ENCODE measurements at regions not wholly inside any gene's neighbourhood (a gene's known extent, or its start where the extent isn't known, plus 50 kb on each side); places are given as distances from the start of the nearest gene placed in this dataset.

DNA sequence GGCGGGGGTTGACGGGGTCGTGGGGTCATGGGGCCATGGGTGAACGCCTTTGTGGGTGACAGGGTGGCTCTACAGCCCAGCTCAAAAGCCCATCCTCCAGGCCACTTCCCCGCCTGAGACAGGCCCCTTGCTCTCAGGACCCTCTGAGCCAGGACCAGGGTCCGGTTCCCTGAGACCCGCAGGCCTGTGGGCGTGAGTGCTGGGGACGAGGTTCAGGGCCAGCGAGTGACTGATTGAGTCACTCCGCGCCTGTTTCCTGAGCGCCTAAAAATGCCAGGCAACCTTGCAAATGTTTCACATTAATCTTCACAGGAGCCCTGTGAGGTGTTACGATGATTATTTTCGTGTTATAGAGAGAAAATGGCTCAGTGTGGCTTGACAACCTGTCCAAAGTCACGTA, 97.8 kb downstream of the ZNF674 start:
- peaks cover 29% of the 10 kb centered on the region for H3K36me3 Mint-ChIP-seq (ENCODE audit: low read depth)
- H3K27me3 Mint-ChIP-seq = no peaks in the 10 kb centered on the region
- peak overlapping the region; percentile 90 for H3K27ac Mint-ChIP-seq
- POLR2A ChIA-PET = no interaction called here
- no peaks in the 10 kb centered on the region for H3K9me3 Mint-ChIP-seq
- H3K4me3 Mint-ChIP-seq = peak overlapping the region; percentile 85
- no peak for DNase-seq
- CTCF ChIA-PET = no interaction called here
- peaks cover 24% of the 10 kb centered on the region for H3K4me1 Mint-ChIP-seq

DNA sequence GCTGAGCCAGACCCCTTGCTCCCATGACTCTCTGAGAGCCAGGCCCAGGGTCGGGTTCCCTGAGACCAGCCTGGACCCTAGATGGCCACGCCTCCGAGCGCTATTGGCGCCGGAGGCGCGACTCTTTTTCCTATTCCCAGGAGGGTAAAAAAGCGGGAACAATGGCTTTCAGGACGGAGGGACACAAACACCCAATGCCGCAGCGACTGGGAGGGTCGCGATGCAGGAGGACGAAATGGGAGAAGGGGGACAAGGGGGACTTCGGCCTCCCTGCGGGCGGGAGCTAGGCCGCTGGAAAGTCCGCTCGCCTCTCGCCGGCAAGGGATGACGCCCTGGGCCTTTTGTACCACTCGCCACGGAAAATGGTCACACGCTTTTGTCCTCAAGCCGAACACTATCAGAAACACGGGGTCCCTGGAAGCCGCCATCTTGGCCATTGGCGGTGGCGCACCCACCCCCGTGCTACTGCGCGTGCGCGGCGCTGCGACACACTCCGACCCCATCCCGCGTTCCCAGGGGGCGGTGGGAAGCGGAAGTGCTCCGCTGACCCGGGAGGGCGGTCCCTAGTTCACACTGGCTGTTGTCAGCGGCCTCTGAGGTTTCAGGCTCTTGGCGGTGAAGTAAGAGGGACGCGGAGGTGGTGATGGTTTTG, 98.4 kb downstream of the ZNF674 start:
- peaks cover 23% of the 10 kb centered on the region for H3K36me3 Mint-ChIP-seq (ENCODE audit: low read depth)
- H3K4me3 Mint-ChIP-seq = peak overlapping the region; percentile 85
- ChIA-PET CTCF (no interaction called here), POLR2A (no interaction called here)
- H3K9me3 Mint-ChIP-seq = no peaks in the 10 kb centered on the region
- H3K4me1 Mint-ChIP-seq = peaks cover 21% of the 10 kb centered on the region
- no peaks in the 10 kb centered on the region for H3K27me3 Mint-ChIP-seq
- peak overlapping the region; percentile 90 for H3K27ac Mint-ChIP-seq
- peak; percentile 80 for DNase-seq

DNA sequence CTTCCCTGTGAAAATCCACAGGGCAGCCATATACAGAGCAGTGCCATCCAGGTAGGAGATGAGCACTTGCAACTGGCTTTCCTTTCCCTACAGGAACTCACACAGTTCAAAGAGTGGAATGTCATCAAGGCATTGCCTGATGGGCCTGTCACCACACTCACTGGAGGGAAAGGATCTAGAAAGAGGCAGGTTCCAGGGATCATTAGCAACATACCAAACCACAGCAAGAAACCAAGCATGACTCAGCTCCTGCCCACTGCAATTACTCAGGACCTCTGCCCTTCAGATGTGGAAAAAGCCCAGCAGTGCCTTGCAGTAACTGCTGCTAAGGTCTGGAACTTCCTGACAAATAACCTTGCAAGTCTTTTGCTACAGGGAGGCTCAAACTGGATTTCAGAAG, 101.2 kb downstream of the ZNF674 start:
- DNase-seq = no peak
- H3K9me3 Mint-ChIP-seq = no peaks in the 10 kb centered on the region
- CTCF ChIA-PET = no interaction called here
- H3K27me3 Mint-ChIP-seq = no peaks in the 10 kb centered on the region
- peaks cover 18% of the 10 kb centered on the region for H3K4me1 Mint-ChIP-seq
- peaks cover 11% of the 10 kb centered on the region for H3K36me3 Mint-ChIP-seq (ENCODE audit: low read depth)
- POLR2A ChIA-PET = no interaction called here
- no peak overlapping the region for H3K4me3 Mint-ChIP-seq
- no peak overlapping the region for H3K27ac Mint-ChIP-seq

DNA sequence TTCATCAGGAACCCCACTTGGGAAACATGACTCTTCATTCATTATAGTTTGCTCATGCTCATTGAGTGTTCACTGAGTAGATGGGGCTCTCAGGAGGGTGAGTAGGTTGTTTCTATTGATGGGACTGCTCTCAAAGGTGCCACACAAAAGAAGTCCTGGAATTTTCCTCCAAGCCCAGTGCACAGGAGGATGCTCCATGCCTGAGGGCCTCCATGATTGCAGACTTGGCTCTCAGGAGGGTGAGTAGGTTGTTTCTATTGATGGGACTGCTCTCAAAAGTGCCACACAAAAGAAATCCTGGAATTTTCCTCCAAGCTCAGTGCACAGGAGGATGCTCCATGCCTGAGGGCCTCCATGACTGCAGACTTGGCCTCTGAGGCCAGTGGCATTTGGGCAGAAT, 108.5 kb downstream of the ZNF674 start:
- H3K36me3 Mint-ChIP-seq (ENCODE audit: low read depth) = no peaks in the 10 kb centered on the region
- DNase-seq = no peak
- CTCF ChIA-PET = no interaction called here
- H3K27ac Mint-ChIP-seq = no peak overlapping the region
- H3K4me1 Mint-ChIP-seq = no peaks in the 10 kb centered on the region
- no peaks in the 10 kb centered on the region for H3K27me3 Mint-ChIP-seq
- H3K9me3 Mint-ChIP-seq = no peaks in the 10 kb centered on the region
- H3K4me3 Mint-ChIP-seq = no peak overlapping the region
- POLR2A ChIA-PET = no interaction called here

DNA sequence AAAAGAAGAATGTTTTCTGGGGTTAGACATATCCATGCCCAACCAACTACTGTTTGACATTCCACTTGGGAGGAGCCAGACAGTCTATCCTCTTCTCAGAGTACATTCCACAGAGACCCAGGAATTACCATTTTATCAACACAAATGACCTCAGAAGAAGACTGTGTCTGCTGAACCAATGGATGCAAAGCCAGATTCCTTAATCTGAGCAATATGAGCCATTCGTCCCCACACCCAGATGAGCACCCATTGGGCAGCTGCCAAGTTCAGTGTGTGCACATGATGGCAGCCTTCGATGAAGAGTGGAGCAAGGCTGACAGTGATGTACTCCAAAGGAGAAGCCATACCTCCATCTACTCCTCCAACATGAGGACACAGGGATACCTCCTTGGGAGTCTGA, 111.3 kb downstream of the ZNF674 start:
- POLR2A ChIA-PET = no interaction called here
- Mint-ChIP-seq H3K4me1 (no peaks in the 10 kb centered on the region), H3K27ac (no peak overlapping the region), H3K4me3 (no peak overlapping the region), H3K9me3 (no peaks in the 10 kb centered on the region), H3K27me3 (no peaks in the 10 kb centered on the region), H3K36me3 (ENCODE audit: low read depth) (no peaks in the 10 kb centered on the region)
- CTCF ChIA-PET = no interaction called here
- DNase-seq = no peak

DNA sequence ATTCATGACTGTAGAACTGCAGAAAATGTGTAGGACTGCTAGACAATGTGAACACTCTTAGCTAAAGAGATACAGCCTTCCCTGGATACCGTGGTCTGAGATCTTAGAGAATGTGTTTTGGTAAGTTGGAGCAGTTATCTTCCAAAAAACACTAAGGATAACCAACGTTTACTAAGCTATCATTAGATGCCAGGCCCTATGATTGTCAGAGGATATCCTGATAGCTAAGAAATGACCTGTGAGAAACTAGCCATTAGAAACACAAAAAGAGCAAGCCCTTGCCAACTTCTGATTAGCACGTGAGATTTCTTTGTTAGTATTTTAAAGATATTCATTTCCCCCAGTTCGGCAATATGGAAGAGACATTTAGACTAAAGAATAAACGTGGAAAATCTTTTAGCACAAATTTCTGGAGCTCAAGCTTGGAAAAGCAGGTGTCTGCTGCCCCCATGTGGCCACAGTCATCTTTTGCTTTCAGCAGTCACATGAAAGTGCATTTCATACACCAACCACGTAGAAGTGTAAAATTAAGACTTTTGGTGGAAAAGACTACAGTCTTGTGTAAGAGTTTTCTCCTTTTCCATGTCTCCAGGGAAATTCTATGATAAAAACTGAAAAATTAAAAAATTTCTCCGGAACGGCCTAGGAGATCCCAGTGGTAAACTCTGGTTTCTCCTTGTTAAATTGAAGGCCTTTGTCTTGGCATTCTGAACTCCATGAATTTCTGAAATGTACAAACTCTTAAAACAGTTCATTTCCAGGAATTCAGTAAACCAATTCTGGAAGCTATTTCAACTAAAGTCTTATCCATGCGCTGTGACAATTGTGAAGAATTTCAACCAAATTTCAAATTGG, 136.4 kb downstream of the ZNF674 start:
- no peak overlapping the region for H3K4me3 Mint-ChIP-seq
- CTCF ChIA-PET = interaction anchor here (0.6 to 1.1 kb wide), 4 partner anchors 12 to 1236 kb away, joined by 3 to 4 read pairs (median 4); no protein-coding TSS in a partner anchor
- H3K36me3 Mint-ChIP-seq (ENCODE audit: low read depth) = no peaks in the 10 kb centered on the region
- POLR2A ChIA-PET = no interaction called here
- no peaks in the 10 kb centered on the region for H3K9me3 Mint-ChIP-seq
- peaks cover 2% of the 10 kb centered on the region for H3K4me1 Mint-ChIP-seq
- H3K27me3 Mint-ChIP-seq = no peaks in the 10 kb centered on the region
- DNase-seq = peak; percentile 64
- no peak overlapping the region for H3K27ac Mint-ChIP-seq

DNA sequence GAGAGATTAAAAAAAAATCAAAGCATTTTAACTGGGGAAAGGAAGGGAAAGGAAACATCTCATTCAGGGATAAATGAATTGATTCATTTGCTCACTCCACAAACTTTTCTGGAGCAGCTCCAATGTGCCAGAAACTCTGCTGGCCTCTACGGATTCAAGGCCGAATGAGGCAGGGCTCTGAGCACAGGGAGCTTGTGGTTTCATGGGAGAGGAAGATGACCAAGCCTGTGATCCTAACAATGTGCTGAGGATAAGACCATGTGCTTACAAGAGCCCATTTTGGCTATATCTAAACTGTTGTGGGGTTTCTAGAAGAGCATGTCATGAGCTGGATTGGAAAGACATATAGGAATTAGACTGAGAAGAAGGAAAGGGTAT, 137.5 kb downstream of the ZNF674 start:
- Mint-ChIP-seq H3K4me1 (peaks cover 2% of the 10 kb centered on the region), H3K27ac (no peak overlapping the region), H3K36me3 (ENCODE audit: low read depth) (no peaks in the 10 kb centered on the region), H3K4me3 (no peak overlapping the region), H3K9me3 (no peaks in the 10 kb centered on the region), H3K27me3 (no peaks in the 10 kb centered on the region)
- DNase-seq = no peak
- ChIA-PET CTCF (interaction anchor here (0.6 to 1.1 kb wide), 2 partner anchors 13 to 679 kb away, joined by 3 to 4 read pairs; no protein-coding TSS in a partner anchor), POLR2A (no interaction called here)

DNA sequence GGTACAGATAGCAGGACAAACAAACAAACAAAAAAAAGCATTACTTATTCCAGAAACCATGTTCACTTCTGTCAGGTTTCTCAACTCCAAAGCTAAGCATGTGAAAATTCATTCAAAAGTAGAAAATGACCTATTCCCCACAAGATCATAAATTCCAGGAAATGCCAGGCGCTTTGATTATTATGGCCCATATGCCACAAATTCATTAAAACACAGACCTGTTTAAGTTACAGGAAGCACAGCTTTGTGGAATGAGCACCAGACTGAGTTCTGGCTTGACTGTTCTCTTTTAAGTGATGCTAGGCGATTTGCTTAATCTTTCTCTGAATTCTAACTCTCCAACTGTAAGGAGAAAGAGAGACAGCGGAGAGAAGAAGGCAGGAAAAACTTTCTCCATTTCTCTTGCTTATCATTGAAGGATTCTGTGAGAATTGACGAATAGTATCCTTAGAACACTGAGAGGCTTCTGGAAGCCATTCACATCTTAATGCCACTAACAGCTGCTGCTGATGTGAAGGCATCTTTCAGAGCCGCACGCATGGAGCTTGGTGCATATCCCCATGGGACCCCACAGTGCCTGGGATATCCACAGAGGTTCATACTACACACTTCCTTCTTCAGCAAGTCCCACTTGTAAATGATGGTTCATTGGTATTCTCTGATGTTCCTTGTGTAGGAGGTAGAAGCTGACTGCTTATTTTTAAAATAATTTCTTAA, 138.0 kb downstream of the ZNF674 start:
- POLR2A ChIA-PET = no interaction called here
- Mint-ChIP-seq H3K36me3 (ENCODE audit: low read depth) (no peaks in the 10 kb centered on the region), H3K4me3 (no peak overlapping the region), H3K27me3 (no peaks in the 10 kb centered on the region), H3K27ac (no peak overlapping the region), H3K4me1 (peaks cover 2% of the 10 kb centered on the region), H3K9me3 (peaks cover under 1% of the 10 kb centered on the region)
- CTCF ChIA-PET = interaction anchor here (0.6 kb wide), 1 partner anchor 680 kb away, joined by 3 read pairs; no protein-coding TSS in a partner anchor
- no peak for DNase-seq

DNA sequence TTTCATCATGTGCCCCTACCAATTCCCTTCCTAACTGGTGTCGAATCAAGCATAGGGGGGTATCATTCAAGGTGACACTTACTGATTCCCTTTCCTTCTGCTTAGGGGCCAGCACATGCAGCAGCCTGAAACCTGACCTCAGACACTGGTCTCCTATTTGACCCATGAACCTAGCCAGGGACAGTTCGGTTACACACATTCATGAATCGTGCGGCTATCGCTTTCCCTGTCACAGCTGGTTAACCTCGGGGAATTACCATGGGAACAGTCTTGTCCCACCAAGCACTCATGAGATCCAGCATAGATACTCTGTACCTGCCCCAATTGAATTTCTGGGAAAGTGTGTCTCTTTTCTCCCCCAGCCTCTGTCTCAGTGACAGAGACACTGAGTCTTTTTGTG, 140.4 kb downstream of the ZNF674 start:
- no peak for DNase-seq
- Mint-ChIP-seq H3K27me3 (no peaks in the 10 kb centered on the region), H3K4me1 (peaks cover 2% of the 10 kb centered on the region), H3K9me3 (peaks cover 3% of the 10 kb centered on the region), H3K4me3 (no peak overlapping the region), H3K27ac (no peak overlapping the region), H3K36me3 (ENCODE audit: low read depth) (no peaks in the 10 kb centered on the region)
- CTCF ChIA-PET = no interaction called here
- POLR2A ChIA-PET = no interaction called here

DNA sequence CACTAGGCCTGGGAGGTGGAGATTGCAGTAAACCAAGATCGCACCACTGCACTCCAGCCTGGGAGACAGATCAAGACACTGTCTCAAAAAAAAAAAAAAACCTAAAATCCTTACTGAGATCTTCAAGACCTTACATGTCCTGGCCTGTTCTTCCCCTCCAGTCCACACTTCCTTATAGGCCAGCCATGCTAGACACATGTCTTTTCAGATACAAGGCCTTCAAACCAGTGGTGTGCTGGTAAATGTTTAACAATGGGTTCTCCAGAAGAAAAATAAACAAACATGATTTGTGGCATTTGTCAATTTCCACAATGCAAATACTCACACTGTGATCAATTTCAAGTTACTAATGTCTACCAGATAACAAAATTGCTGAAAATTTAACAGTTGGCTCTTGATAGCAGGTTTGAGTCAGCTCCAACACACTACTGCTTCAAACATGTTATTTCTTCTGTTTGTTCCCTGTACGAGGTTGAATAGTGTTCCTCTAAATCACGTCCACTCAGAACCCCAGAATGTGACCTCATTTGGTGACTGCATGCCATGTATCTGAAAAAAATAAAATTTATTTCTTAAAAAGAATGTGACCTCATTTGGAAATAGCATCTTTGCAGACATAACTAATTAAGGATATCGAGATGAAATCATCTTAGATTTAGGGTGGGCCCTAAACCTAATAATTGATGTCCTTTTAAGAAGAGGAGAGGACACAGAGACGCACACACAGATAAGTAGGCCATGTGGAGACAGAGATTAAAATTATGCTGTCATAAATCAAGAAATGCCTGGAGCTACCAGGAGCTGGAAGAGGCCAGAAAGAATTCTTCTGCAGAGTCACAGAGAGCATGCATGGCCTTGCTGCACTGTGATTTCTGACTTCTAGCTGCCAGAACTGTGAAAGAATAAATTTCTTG, 144.4 kb downstream of the ZNF674 start:
- CTCF ChIA-PET = no interaction called here
- H3K27me3 Mint-ChIP-seq = no peaks in the 10 kb centered on the region
- DNase-seq = no peak
- no peak overlapping the region for H3K27ac Mint-ChIP-seq
- H3K9me3 Mint-ChIP-seq = peaks cover 3% of the 10 kb centered on the region
- no peaks in the 10 kb centered on the region for H3K4me1 Mint-ChIP-seq
- POLR2A ChIA-PET = no interaction called here
- no peak overlapping the region for H3K4me3 Mint-ChIP-seq
- no peaks in the 10 kb centered on the region for H3K36me3 Mint-ChIP-seq (ENCODE audit: low read depth)

DNA sequence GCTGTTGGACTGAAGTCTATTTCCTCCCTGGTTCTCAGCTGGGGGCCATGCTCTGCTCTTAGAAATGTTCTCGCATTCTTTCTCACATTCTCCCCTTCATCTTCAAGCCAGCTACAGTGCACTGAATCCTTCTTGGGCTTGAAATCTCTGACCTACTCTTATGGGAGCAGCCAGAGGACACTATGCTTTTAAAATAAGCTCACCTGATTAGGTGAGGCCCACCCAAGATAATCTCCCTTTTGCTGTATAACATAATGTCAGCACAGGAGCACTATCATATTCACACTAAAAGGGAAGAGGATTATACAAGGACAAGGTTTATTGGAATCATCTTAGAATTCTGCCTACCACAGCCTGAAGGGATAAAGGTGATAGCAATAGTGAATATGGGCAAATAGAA, 146.3 kb downstream of the ZNF674 start:
- Mint-ChIP-seq H3K4me3 (no peak overlapping the region), H3K9me3 (peaks cover 3% of the 10 kb centered on the region), H3K36me3 (ENCODE audit: low read depth) (no peaks in the 10 kb centered on the region), H3K27ac (no peak overlapping the region), H3K27me3 (no peaks in the 10 kb centered on the region), H3K4me1 (no peaks in the 10 kb centered on the region)
- ChIA-PET POLR2A (no interaction called here), CTCF (no interaction called here)
- DNase-seq = no peak

DNA sequence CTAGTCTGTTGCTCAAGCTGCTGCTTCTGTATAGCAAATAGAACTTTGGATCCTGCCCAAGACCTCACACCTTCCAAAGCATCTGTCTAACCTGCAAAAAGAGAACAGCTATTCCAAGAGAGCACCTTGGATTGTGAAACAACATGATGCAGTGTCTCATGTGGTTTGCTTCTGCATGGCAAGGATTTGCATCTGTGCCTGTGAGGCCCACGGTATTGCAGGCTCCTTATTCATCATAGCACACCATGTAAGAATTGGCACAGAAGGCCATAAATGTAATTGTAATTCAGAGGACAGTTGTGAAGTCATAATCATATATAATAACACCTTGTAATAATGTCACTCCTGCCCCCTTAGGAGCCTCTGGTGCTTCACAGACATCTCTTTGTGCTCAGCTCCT, 147.1 kb downstream of the ZNF674 start:
- POLR2A ChIA-PET = no interaction called here
- H3K9me3 Mint-ChIP-seq = peaks cover 3% of the 10 kb centered on the region
- CTCF ChIA-PET = no interaction called here

More for the DNA sequence above, 147.1 kb downstream of the ZNF674 start:
- Mint-ChIP-seq H3K27me3 (no peaks in the 10 kb centered on the region), H3K4me3 (no peak overlapping the region), H3K27ac (no peak overlapping the region), H3K4me1 (no peaks in the 10 kb centered on the region), H3K36me3 (ENCODE audit: low read depth) (no peaks in the 10 kb centered on the region)
- no peak for DNase-seq
